ENCODE measurements at regions not wholly inside any gene's neighbourhood (a gene's known extent, or its start where the extent isn't known, plus 50 kb on each side); places are given as distances from the start of the nearest gene placed in this dataset.

GRCh38 chr6:40725390-40725789 is 138.2 kb upstream of the LRFN2 start:
- TF ChIP-seq POLR2A (IDR thresholded peaks at IDR 0.05; ENCODE audit: low read depth, low read length) (no peak), CTCF (IDR thresholded peaks at IDR 0.05; ENCODE audit: extremely low read depth in 1 of 2, insufficient read depth in 1 of 2, low read depth in 1 of 2, low read length in 2 of 2) (no peak), POLR2AphosphoS5 (IDR thresholded peaks at IDR 0.05; ENCODE audit: insufficient read depth, low read depth, low read length) (no peak), FOS (IDR thresholded peaks at IDR 0.05; ENCODE audit: borderline replicate concordance, insufficient read depth, low read length) (no peak), GATA2 (IDR thresholded peaks at IDR 0.05; ENCODE audit: insufficient read depth, insufficient read length, low read depth, low read length) (no peak), EZH2 (IDR thresholded peaks at IDR 0.05; ENCODE audit: borderline replicate concordance, low read depth, low read length, severe bottlenecking) (no peak), JUN (IDR thresholded peaks at IDR 0.05; ENCODE audit: borderline replicate concordance, insufficient read depth, insufficient read length, low read depth) (no peak), MAX (IDR thresholded peaks at IDR 0.05; ENCODE audit: insufficient read depth, insufficient read length) (no peak)
